A673 (cell line): ENCODE measurements at regions not wholly inside any gene's neighbourhood (a gene's known extent, or its start where the extent isn't known, plus 50 kb on each side); places are given as distances from the start of the nearest gene placed in this dataset.

Experiments used
- BruUV-seq: library from RNA; stranded (reverse); fragments of 400-500 nt; replicated peaks from 2 replicates; lab custom pipeline; 2021; lab: Mats Ljungman, UMichigan
- CTCF ChIA-PET: fragments of 300-600 bp; sonication (Branson Sonifier 250); formaldehyde crosslinking; loops from one replicate; lab custom pipeline; 2022; ENCODE audit warnings: antibody characterized with exemption; lab: Charles Lee
- POLR2A ChIA-PET: fragments of 300-600 bp; sonication (Branson Sonifier 250); formaldehyde crosslinking; loops from one replicate; lab custom pipeline; 2022; ENCODE audit warnings: antibody characterized with exemption; ENCODE audit not compliant: low non-redundant PET; lab: Charles Lee
- DNase-seq: peaks from one replicate; pipeline ENCODE4 v3.0.0-alpha.2; 2015; ENCODE audit warnings: low spot score
- H3K27ac ChIP-seq: fragments of 200-600 bp; sonication (generic); 2 replicates; pipeline ENCODE4 v1.5.1; 2016; ENCODE audit warnings: mixed run types, low read depth, mild to moderate bottlenecking, mixed read lengths, antibody characterized with exemption, low read length; ENCODE audit not compliant: poor library complexity, severe bottlenecking
- H3K27me3 ChIP-seq: fragments of 200-600 bp; sonication (generic); replicated peaks from 2 replicates; pipeline ENCODE4 v1.6.1; 2017; ENCODE audit warnings: mixed run types, low read depth, mild to moderate bottlenecking, mixed read lengths, antibody characterized with exemption, low read length; ENCODE audit not compliant: insufficient read depth, poor library complexity
- H3K36me3 ChIP-seq: fragments of 200-600 bp; sonication (generic); 2 replicates; pipeline ENCODE4 v1.6.1; 2016; ENCODE audit warnings: mixed run types, mild to moderate bottlenecking, mixed read lengths, antibody characterized with exemption, low read length; ENCODE audit not compliant: insufficient read depth, poor library complexity, severe bottlenecking
- H3K4me1 ChIP-seq: fragments of 200-600 bp; sonication (generic); 2 replicates; pipeline ENCODE4 v1.6.1; 2017; ENCODE audit warnings: mixed run types, mild to moderate bottlenecking, mixed read lengths, antibody characterized with exemption, low read length; ENCODE audit not compliant: insufficient read depth, poor library complexity, severe bottlenecking
- H3K4me3 ChIP-seq: fragments of 200-600 bp; sonication (generic); 2 replicates; pipeline ENCODE4 v1.5.1; 2016; ENCODE audit warnings: low read depth, mixed run types, mild to moderate bottlenecking, mixed read lengths, low read length; ENCODE audit not compliant: poor library complexity, severe bottlenecking
- H3K9me3 ChIP-seq: fragments of 200-600 bp; sonication (generic); 2 replicates; pipeline ENCODE4 v1.6.1; 2016; ENCODE audit warnings: mixed run types, low read depth, mild to moderate bottlenecking, mixed read lengths, antibody characterized with exemption, low read length; ENCODE audit not compliant: poor library complexity, severe bottlenecking
- CTCF ChIP-seq: fragments of 300-800, 200-600 bp; sonication (generic); conservative IDR thresholded peaks from 2 replicates; pipeline ENCODE4 v1.5.1; 2017; ENCODE audit warnings: low read depth, mild to moderate bottlenecking, antibody characterized with exemption, low read length, moderate library complexity, mixed read lengths
- EZH2 ChIP-seq: fragments of 200-600 bp; sonication (generic); IDR thresholded peaks from 2 replicates; pipeline ENCODE4 v1.6.1; 2017; ENCODE audit warnings: borderline replicate concordance, low read depth, mild to moderate bottlenecking, mixed read lengths, antibody characterized with exemption, low read length; ENCODE audit not compliant: poor library complexity, severe bottlenecking
- intact Hi-C: fragments of 100-400 bp; cut with micrococcal nuclease; formaldehyde crosslinking; loops from one replicate; pipeline ENCODE4 v1.10.0; 2022; ENCODE audit not compliant: unreplicated experiment

DNA sequence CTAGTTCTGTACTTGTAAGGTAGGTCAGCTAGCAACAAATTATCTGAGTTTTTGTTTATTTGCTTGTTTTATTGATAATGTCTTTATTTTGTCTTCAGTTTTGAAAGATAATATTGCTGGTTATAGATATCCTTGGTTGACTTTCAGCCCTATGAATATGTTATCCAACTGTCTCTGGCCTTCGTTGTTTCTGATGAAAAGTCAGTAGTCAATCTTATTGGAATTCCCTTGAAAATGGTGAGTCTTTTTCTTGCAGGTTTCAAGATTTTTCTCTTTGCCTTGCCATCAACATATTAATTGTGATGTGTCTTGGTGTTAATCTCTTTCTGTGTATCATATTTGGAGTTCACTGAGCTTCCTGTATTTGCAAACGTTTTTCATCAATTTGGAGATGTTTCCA is 113.1 kb upstream of the NEIL3 start:
- H3K36me3 ChIP-seq: no peaks in the 10 kb centered on the region
- H3K27ac ChIP-seq: no peak overlapping the region
- POLR2A ChIA-PET: no interaction called here
- no TSS peak for BruUV-seq
- H3K9me3 ChIP-seq: no peaks in the 10 kb centered on the region
- no peaks in the 10 kb centered on the region for H3K4me1 ChIP-seq
- TF ChIP-seq CTCF (no peak), EZH2 (no peak)
- no peak for DNase-seq
- no peaks in the 10 kb centered on the region for H3K27me3 ChIP-seq
- intact Hi-C loops: no loop called here
- CTCF ChIA-PET: no interaction called here
- H3K4me3 ChIP-seq: no peak overlapping the region

DNA sequence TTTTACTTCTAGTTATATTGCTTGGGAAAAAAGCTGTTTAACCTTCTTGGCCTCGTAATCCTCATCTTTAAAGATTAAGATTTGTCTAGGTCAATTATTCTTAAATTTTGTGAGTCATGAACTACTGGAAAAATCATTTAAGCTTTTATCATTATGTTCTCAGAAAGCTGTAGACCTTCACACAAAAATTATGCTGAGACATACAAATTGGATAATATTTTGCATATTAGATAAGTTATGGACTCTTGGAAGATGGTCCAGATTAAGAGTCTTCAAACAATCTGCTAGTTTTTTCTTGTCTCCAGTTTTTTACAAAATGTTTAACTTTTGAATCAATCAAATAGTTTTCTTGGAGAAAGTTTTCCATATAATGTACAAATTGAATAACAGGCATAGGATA is 108.1 kb upstream of the NEIL3 start:
- H3K36me3 ChIP-seq: no peaks in the 10 kb centered on the region
- H3K27me3 ChIP-seq: no peaks in the 10 kb centered on the region
- H3K27ac ChIP-seq: no peak overlapping the region
- ChIA-PET POLR2A (no interaction called here), CTCF (no interaction called here)
- H3K4me1 ChIP-seq: no peaks in the 10 kb centered on the region
- H3K4me3 ChIP-seq: no peak overlapping the region
- TF ChIP-seq CTCF (no peak), EZH2 (no peak)
- intact Hi-C loops: no loop called here
- no peaks in the 10 kb centered on the region for H3K9me3 ChIP-seq
- no peak for DNase-seq
- BruUV-seq: no TSS peak

- H3K9me3 ChIP-seq: no peaks in the 10 kb centered on the region
- no peaks in the 10 kb centered on the region for H3K27me3 ChIP-seq
- no peaks in the 10 kb centered on the region for H3K36me3 ChIP-seq
- TF ChIP-seq CTCF: no peak
- no peak for TF ChIP-seq EZH2
- H3K27ac ChIP-seq: no peak overlapping the region
- no peak for DNase-seq
- ChIA-PET POLR2A (no interaction called here), CTCF (no interaction called here)
- intact Hi-C loops: no loop called here
- no TSS peak for BruUV-seq
- no peak overlapping the region for H3K4me3 ChIP-seq
- H3K4me1 ChIP-seq: no peaks in the 10 kb centered on the region
These were observed 105.5 kb upstream of the NEIL3 start for GRCh38 chr4:177204126-177204525.
